ENCODE measurements at regions not wholly inside any gene's neighbourhood (a gene's known extent, or its start where the extent isn't known, plus 50 kb on each side); places are given as distances from the start of the nearest gene placed in this dataset.

DNA sequence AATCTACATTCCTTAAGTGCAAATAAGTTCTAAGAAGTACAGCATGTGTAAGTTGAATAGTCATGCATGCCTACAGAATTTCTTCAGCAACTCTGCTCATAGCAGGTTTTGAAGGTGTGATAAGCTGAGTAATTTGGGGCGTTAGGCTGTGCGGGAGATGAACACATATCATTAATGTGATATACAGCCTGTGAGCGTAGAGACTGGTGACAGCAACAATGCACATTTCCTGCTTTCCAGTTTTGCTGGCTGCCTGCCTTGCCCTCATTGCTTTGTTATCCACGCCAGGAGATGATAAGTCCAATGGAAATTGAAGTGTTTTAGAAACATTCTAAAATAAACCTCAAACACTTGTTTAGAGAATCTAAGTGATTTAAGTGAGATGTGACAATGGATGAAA lies 1709.4 kb downstream of the ARAP2 start:
- no peak for DNase-seq (ENCODE audit: low read depth)
- TF ChIP-seq, protein P1, sequence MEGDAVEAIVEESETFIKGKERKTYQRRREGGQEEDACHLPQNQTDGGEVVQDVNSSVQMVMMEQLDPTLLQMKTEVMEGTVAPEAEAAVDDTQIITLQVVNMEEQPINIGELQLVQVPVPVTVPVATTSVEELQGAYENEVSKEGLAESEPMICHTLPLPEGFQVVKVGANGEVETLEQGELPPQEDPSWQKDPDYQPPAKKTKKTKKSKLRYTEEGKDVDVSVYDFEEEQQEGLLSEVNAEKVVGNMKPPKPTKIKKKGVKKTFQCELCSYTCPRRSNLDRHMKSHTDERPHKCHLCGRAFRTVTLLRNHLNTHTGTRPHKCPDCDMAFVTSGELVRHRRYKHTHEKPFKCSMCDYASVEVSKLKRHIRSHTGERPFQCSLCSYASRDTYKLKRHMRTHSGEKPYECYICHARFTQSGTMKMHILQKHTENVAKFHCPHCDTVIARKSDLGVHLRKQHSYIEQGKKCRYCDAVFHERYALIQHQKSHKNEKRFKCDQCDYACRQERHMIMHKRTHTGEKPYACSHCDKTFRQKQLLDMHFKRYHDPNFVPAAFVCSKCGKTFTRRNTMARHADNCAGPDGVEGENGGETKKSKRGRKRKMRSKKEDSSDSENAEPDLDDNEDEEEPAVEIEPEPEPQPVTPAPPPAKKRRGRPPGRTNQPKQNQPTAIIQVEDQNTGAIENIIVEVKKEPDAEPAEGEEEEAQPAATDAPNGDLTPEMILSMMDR (conservative IDR thresholded peaks at IDR 0.05; ENCODE audit: low read depth, low read length): no peak

DNA sequence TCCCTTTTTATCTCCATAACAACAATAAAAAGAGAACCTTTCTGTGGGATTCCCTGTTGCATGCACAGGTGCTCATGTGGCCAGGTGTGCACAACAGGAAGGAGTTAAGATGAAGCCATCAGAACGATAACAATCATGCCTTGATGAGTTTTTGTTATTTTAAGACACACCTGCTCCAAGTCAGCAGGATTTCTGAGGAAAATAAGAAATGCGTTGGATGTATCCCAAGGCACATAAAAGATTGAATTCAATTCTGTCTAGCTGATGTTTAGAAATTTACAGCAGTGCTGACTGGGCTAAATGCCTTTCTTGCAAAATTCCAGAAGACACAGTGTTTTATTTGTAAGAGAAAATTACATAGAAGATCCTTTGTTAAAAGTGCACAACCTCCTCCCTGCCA lies 1678.2 kb downstream of the ARAP2 start:
- no peak for DNase-seq (ENCODE audit: low read depth)
- TF ChIP-seq, protein P1 (conservative IDR thresholded peaks at IDR 0.05; ENCODE audit: low read depth, low read length): no peak
- no peak overlapping the region for H3K4me3 ChIP-seq (ENCODE audit: low read depth, low read length)

More for the DNA sequence above, 1709.4 kb downstream of the ARAP2 start:
- no peak overlapping the region for H3K4me3 ChIP-seq (ENCODE audit: low read depth, low read length)

DNA sequence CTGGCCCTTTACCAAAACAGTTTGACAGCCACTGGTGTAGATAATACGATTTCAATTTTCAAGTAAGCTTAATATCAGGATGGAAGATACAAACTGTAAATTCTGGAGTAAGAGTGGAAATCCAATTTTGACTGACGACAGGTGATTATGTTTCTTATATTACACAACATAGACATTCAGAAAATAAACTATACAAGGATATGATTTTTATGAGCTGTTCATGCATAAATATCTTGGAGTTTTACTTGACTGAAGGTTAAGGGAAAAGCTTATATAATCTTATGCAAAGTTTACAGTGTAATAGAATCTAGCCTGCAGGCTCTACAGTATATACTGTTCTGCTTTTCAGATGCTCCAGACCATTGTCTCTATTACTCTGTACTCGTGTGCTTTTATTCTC lies 1672.3 kb downstream of the ARAP2 start:
- TF ChIP-seq, protein P1 (conservative IDR thresholded peaks at IDR 0.05; ENCODE audit: low read depth, low read length): no peak
- DNase-seq (ENCODE audit: low read depth): no peak
- no peak overlapping the region for H3K4me3 ChIP-seq (ENCODE audit: low read depth, low read length)

DNA sequence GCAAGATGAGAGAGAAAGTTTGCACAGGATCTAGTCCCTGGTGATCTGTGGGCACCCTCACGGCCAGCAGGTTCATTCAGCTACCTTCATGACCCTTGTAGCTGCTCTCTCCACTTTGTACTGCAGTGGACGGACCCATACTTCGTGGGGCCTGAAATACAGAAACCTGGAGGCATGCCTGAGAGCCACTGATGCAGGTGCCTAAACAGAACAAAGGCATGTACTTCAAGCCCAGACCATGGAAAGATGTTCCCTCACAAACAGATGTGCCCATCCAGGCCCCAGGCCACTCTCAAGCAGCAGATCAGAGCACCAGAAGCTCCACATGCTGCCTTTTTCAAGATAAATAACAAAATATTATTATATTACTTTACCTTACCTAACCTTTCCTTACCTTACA lies 1629.0 kb downstream of the ARAP2 start:
- no peak for DNase-seq (ENCODE audit: low read depth)
- no peak overlapping the region for H3K4me3 ChIP-seq (ENCODE audit: low read depth, low read length)
- TF ChIP-seq, protein P1 (conservative IDR thresholded peaks at IDR 0.05; ENCODE audit: low read depth, low read length): no peak

DNA sequence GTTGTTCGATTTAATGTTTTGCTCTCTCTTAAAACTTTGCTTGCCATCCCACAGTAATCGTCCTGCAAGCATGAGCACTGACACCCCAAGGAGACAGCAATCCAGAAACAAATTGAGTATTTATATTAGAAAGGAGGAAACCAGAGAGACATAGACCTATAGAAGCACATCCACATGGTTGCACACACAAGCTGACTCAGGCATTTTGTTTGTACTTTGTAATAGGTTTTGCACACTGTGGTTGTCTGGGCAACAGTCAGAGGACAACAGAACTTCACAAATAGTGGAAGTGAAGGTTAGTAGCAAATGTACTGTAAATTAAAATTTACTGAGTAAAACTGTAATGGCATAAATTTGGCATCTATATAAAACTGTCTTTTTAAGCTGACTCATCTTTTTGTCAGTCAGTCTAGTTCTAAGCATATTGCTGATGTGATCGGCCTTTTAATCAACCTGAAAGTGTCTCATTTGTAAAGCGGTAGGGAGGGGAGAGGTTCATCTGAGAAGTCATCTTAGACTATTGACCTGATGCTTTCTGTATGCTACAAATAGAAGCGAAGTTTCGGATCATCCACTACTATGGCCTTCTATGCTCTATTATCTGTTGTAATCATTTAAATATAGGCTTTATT lies 1624.7 kb downstream of the ARAP2 start:
- H3K4me3 ChIP-seq (ENCODE audit: low read depth, low read length): no peak overlapping the region
- DNase-seq (ENCODE audit: low read depth): no peak
- TF ChIP-seq, protein P1 (conservative IDR thresholded peaks at IDR 0.05; ENCODE audit: low read depth, low read length): no peak

DNA sequence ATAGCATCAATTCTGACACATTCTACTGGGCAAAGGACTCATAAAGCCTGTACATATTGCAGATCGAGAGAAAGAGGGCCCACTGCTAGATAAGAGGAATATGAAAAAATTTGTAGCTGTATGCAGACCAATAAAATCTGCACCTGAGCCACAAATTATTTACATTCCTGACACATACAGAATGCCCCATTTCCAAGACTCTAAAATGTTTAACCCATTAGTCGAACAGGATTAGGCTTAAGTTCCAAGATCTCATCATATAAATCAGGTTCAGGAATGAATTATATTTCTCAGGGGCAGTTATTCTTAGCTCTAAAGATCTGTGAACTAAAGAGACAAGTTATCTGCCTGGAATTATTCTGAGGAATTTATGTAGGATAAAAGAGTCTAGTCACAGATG lies 1615.8 kb downstream of the ARAP2 start:
- H3K4me3 ChIP-seq (ENCODE audit: low read depth, low read length): no peak overlapping the region
- DNase-seq (ENCODE audit: low read depth): no peak
- TF ChIP-seq, protein P1 (conservative IDR thresholded peaks at IDR 0.05; ENCODE audit: low read depth, low read length): no peak

DNA sequence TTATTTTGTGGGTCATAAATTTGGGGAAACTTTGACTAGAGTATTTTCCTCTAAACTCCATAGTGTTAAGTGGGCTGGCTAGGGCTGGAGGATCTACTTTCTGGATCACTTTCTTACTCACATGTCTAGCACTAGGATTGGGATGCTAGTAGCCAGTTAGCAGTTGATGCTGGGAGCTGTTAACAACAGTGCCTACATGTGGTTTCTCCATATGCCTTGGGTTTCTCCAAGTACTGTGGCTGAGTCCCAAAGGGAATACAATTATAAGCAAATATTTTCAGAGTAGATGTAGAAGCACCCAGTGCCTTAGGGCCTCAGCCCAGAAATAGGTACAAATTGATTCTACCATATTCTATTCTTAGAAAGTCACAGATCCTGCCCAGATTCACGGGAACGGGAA lies 1614.9 kb downstream of the ARAP2 start:
- no peak overlapping the region for H3K4me3 ChIP-seq (ENCODE audit: low read depth, low read length)
- TF ChIP-seq, protein P1 (conservative IDR thresholded peaks at IDR 0.05; ENCODE audit: low read depth, low read length): no peak
- DNase-seq (ENCODE audit: low read depth): no peak
